ENCODE measurements at regions not wholly inside any gene's neighbourhood (a gene's known extent, or its start where the extent isn't known, plus 50 kb on each side); places are given as distances from the start of the nearest gene placed in this dataset.

- no peaks in the 10 kb centered on the region for H3K27me3 Mint-ChIP-seq (ENCODE audit: low read depth)
- H3K4me1 Mint-ChIP-seq = no peaks in the 10 kb centered on the region
- peaks cover 42% of the 10 kb centered on the region for H3K9me3 Mint-ChIP-seq
- no peak for DNase-seq (ENCODE audit: low spot score in 2 of 2, unreplicated experiment in 2 of 2)
- no peak overlapping the region for H3K27ac Mint-ChIP-seq
- H3K36me3 Mint-ChIP-seq = peaks cover 37% of the 10 kb centered on the region
- H3K4me3 Mint-ChIP-seq = no peak overlapping the region
- TF ChIP-seq CTCF (IDR thresholded peaks at IDR 0.05; ENCODE audit: unreplicated experiment) = no peak
These were observed 161.2 kb upstream of the NUDT6 start for GRCh38 chr4:123083646-123084045.

- DNase-seq (ENCODE audit: low spot score in 2 of 2, unreplicated experiment in 2 of 2) = no peak
- Mint-ChIP-seq H3K4me3 (no peak overlapping the region), H3K9me3 (peaks cover 53% of the 10 kb centered on the region), H3K27me3 (ENCODE audit: low read depth) (no peaks in the 10 kb centered on the region), H3K36me3 (peaks cover 41% of the 10 kb centered on the region), H3K4me1 (no peaks in the 10 kb centered on the region), H3K27ac (no peak overlapping the region)
- no peak for TF ChIP-seq CTCF (IDR thresholded peaks at IDR 0.05; ENCODE audit: unreplicated experiment)
These were observed 166.1 kb upstream of the NUDT6 start for GRCh38 chr4:123088501-123088900.

- no peak overlapping the region for H3K4me3 Mint-ChIP-seq
- H3K36me3 Mint-ChIP-seq = peaks cover 41% of the 10 kb centered on the region
- H3K27ac Mint-ChIP-seq = no peak overlapping the region
- H3K27me3 Mint-ChIP-seq (ENCODE audit: low read depth) = no peaks in the 10 kb centered on the region
- H3K4me1 Mint-ChIP-seq = no peaks in the 10 kb centered on the region
- peaks cover 43% of the 10 kb centered on the region for H3K9me3 Mint-ChIP-seq
- no peak for TF ChIP-seq CTCF (IDR thresholded peaks at IDR 0.05; ENCODE audit: unreplicated experiment)
- no peak for DNase-seq (ENCODE audit: low spot score in 2 of 2, unreplicated experiment in 2 of 2)
These were observed 168.5 kb upstream of the NUDT6 start for GRCh38 chr4:123090886-123091285.

- Mint-ChIP-seq H3K4me3 (no peak overlapping the region), H3K27me3 (ENCODE audit: low read depth) (no peaks in the 10 kb centered on the region), H3K36me3 (peaks cover 29% of the 10 kb centered on the region), H3K27ac (no peak overlapping the region), H3K4me1 (peaks cover 4% of the 10 kb centered on the region), H3K9me3 (peaks cover 28% of the 10 kb centered on the region)
- no peak for TF ChIP-seq CTCF (IDR thresholded peaks at IDR 0.05; ENCODE audit: unreplicated experiment)
- DNase-seq (ENCODE audit: low spot score in 2 of 2, unreplicated experiment in 2 of 2) = no peak
These were observed 170.2 kb upstream of the NUDT6 start for GRCh38 chr4:123092586-123092985.

GRCh38 chr4:123093236-123093635, 170.8 kb upstream of the NUDT6 start:
- no peak for TF ChIP-seq CTCF (IDR thresholded peaks at IDR 0.05; ENCODE audit: unreplicated experiment)
- H3K27ac Mint-ChIP-seq = no peak overlapping the region
- H3K9me3 Mint-ChIP-seq = peaks cover 23% of the 10 kb centered on the region
- H3K4me1 Mint-ChIP-seq = peaks cover 5% of the 10 kb centered on the region
- no peak for DNase-seq (ENCODE audit: low spot score in 2 of 2, unreplicated experiment in 2 of 2)
- H3K27me3 Mint-ChIP-seq (ENCODE audit: low read depth) = no peaks in the 10 kb centered on the region
- H3K4me3 Mint-ChIP-seq = no peak overlapping the region
- H3K36me3 Mint-ChIP-seq = peaks cover 26% of the 10 kb centered on the region

- no peaks in the 10 kb centered on the region for H3K27me3 Mint-ChIP-seq (ENCODE audit: low read depth)
- peaks cover 14% of the 10 kb centered on the region for H3K4me1 Mint-ChIP-seq
- no peak overlapping the region for H3K27ac Mint-ChIP-seq
- TF ChIP-seq CTCF (IDR thresholded peaks at IDR 0.05; ENCODE audit: unreplicated experiment) = no peak
- peaks cover 16% of the 10 kb centered on the region for H3K9me3 Mint-ChIP-seq
- no peak overlapping the region for H3K4me3 Mint-ChIP-seq
- no peak for DNase-seq (ENCODE audit: low spot score in 2 of 2, unreplicated experiment in 2 of 2)
- peaks cover 22% of the 10 kb centered on the region for H3K36me3 Mint-ChIP-seq
These were observed 173.6 kb upstream of the NUDT6 start for GRCh38 chr4:123096038-123096437.

Measured in mesothelial cell of epicardium (in vitro differentiated cells).